GM21447 (cell line): ENCODE measurements at regions not wholly inside any gene's neighbourhood (a gene's known extent, or its start where the extent isn't known, plus 50 kb on each side); places are given as distances from the start of the nearest gene placed in this dataset.
"Not testable (repeated sequence)": the region's sequence is repeated elsewhere in the genome, so short reads cannot be mapped to it uniquely, and the experiment has no call there.

Experiments
- ATAC-seq: cut with Tn5 transposase; IDR thresholded peaks from one replicate; pipeline ENCODE4 v1.9.1; 2021; ENCODE audit not compliant: unreplicated experiment

GRCh38 chr3:4218456-4219226, 84.5 kb upstream of the SETMAR start:
- no peak for ATAC-seq

DNA sequence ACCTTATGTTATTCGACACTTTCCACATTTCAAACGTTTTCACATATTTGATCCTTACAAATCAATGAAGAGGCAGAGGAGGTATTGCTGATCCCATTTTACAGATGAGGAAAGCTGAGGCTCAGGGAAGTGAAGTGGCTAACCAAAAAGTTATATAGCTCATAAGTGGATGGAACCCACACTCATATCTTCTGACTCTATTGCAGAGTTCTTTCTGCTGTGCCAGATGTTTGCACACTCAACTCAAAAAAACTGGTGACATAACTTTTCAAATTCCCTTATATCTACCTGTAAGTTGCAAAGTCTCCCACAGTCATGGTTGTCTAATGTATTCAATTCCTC, 84.0 kb upstream of the SETMAR start:
- no peak for ATAC-seq

DNA sequence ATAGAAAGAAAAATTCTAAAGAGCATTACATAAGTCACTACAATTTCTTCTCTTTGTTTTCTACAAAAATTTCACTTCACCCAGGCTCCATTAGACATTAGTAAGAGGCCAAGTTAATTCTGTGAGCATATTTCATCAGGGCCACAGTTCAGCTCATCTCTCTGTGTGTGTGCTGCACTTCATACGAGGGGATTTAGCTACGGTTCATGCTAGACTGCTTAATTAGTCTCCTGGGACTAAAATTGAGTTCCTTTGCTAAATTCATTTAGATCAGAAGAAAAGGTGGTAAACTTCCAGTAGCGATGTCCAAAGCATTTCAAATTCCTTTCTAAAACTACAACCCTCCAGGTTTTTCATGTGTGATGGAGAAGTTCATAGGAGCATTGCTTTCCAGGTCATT, 83.1 kb upstream of the SETMAR start:
- no peak for ATAC-seq

GRCh38 chr3:4222574-4223175, 80.5 kb upstream of the SETMAR start:
- ATAC-seq = no peak

GRCh38 chr3:4223777-4224176, 79.4 kb upstream of the SETMAR start:
- ATAC-seq = no peak

DNA sequence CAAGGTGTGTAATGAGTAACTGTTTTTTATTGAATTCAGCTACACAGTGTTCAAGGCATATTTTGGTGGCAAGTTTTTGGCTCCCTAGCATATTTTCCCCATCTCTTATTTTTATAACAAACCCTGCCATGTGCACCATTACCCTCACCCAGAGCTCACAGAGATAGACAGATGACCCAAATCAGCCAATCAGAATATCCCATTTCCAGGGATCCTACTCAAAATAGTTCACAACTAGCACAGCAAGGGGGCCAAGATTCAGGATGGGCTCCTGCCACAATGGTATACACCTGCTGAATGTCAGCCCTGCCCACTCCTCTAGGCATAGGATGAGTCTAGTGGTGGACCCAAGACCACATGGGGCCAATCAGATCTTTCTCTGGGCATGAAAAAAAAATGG, 78.8 kb upstream of the SETMAR start:
- no peak for ATAC-seq

DNA sequence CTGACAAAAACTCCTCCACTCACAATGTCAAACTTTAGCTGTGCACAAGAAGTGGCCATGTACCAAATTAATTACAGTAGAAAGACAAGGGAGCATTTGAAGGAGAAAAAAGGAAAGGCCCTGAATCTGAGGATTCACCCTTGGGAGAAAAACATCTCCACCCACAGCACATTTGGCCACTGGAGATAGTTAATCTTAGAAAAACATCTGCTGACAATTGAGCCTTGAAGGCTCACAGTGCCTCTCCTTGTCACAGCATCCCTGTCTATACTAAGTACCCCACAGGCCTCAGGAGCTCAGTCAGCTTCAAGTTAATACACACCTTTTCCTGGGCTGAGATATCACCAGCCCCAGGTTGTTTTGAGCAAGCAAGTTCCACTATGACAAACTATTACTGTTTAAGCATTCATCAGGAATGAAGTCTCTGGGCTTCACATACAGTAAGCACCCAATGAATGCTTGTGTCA, 78.1 kb upstream of the SETMAR start:
- no peak for ATAC-seq

- ATAC-seq = no peak
These were observed 74.9 kb upstream of the SETMAR start for GRCh38 chr3:4228295-4228694.

DNA sequence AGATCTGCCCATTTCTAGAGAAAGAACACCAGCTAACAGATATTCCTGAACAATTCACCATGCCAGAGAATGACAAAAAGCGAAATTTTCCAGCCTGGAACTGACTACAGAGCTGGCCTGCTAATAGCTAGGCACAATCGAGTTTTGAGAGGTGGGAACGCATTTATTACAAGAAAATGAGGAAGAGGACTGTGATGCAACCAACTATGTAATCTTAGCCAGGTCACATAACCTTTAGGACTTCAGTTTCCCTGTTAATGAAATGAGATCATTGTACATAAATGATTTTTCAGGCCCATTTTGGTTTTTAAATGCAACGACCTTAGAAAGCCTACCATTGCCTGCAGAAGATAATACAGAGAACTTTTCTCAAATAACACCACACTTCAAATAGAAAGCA, 72.1 kb upstream of the SETMAR start:
- no peak for ATAC-seq

- ATAC-seq = no peak
These were observed 70.4 kb upstream of the SETMAR start for GRCh38 chr3:4232798-4233197.

DNA sequence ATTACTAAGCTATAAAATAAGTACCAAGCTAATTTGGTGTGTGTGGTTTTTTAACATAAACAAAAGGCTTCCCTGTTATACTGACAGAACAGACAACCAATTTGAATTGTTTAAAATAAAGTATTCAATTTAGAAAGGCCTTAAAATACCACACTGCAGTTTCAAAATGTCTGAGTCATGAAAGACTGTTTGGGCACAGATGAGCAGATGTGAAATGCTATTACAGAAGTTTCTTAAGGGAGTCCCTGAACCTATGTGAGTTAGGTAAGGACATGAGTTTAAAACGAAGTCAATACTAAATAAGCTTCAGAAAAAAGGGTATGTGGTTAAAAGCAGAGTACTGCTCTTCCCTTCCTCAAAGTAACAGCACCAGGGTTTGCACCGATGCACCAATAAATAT, 69.7 kb upstream of the SETMAR start:
- no peak for ATAC-seq

DNA sequence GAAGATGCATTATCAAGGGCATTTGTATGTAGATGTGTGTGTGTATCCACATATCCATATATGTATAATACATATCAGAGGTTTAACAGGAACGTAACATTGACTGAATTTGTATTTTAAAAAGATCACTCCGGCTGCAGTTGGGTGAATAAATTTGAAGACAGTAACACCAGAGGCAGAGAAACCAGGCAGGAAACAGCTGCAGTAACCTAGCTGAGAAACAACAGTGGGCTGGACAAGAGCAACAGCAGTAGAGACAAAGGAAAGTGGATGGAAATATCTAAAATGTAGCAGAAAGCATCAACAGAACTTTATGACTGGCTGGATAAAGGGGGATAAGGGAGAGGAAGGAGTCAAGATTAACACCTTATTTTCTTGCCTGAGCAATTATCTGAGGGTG, 68.3 kb upstream of the SETMAR start:
- ATAC-seq = no peak

DNA sequence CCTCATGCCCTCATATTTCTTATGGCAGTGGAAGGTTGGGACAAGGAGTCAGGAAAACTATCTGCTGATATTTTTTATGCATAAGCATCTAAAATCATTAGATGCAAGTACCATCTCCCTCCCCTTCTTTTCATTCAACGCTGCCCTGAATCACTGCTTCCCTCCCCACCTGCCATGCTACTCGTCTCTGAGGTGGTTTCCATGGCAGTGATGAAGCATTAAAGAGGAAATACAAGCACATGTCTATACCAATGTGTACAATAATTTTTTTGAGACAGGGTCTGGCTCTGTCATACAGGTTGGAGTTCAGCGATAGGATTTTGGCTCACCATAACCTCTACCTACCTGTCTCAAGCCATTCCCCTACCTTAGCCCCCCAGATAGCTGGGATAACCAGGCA, 67.5 kb upstream of the SETMAR start:
- ATAC-seq = no peak

- ATAC-seq = no peak
These were observed 61.5 kb upstream of the SETMAR start for GRCh38 chr3:4241595-4242170.

- no peak for ATAC-seq
These were observed 57.5 kb upstream of the SETMAR start for GRCh38 chr3:4245671-4246070.

DNA sequence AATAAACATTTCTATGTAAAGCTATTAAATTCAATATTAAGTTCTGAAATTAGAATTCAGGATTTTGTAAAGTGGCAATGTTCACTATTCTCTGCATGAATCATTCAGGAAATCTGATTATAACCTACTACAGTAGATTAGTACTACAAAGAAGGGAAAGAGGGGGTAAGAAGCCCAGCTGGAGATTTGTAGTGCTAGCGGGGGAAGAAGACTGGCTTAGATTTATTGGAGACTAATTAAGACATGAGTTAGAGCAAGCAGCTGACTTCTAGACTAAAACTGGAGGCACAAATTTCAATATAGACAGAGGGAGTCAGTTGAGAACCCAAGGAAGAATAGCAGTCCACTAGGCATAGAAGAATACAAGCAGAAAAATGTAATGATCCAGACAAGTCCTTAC, 55.8 kb upstream of the SETMAR start:
- ATAC-seq = no peak

DNA sequence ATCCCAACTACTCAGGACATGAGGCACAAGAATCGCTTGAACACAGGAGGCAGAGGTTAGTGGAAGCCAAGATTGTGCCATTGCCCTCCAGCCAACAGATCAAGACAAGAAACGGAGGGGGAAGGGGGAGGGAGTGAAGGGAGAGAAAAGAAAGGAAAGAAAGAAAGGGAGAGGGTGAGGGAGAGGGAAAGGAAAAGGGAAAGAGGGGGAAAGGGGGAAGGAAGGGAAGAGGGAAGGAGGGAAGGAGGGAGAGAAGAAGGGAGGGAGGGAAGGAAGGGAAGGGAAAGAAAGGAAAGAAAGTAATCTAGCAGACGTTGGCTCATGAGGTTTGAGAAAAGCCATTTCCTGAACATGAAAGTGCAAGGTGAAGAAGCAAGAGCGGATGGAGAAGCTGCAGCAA, 53.1 kb upstream of the SETMAR start:
- no peak for ATAC-seq

DNA sequence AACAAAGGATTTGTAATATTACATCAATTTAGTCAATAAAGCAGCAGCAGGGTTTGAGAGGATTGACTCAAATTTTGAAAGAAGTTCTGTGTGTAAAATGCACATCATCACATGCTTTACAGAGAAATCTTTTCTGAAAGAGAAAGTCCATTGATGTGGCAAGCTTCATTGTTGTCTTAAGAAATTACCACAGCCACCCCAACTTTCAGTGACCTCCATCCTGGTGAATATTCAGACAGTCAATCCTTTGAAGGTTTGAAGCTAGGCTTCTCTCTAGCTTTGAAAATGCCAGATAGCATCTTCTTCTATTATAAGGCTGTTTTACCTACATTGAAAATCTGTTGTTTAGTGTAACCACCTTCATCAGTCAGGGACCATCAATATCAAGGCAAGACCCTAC, 51.8 kb upstream of the SETMAR start:
- ATAC-seq = no peak

- not testable (repeated sequence) for ATAC-seq
These were observed 49.9 kb upstream of the SETMAR start for GRCh38 chr3:4253072-4253832.
